ENCODE measurements at regions not wholly inside any gene's neighbourhood (a gene's known extent, or its start where the extent isn't known, plus 50 kb on each side); places are given as distances from the start of the nearest gene placed in this dataset.

- Histone ChIP-seq H3K4ac (ENCODE audit: low read depth in 1 of 2, low read length in 2 of 2) (no peak overlapping the region), H2BK5ac (ENCODE audit: low read depth, low read length, poor library complexity, severe bottlenecking) (no peak overlapping the region), H3K9ac (ENCODE audit: low read length) (no peak overlapping the region), H2AFZ (ENCODE audit: low read depth, low read length) (no peak overlapping the region), H3K14ac (ENCODE audit: low read length in 2 of 2) (no peak overlapping the region), H3K27me3 (ENCODE audit: control insufficient read depth in 1 of 2, insufficient read depth in 1 of 2, low read length in 2 of 2) (no peaks in the 10 kb centered on the region), H3K4me3 (ENCODE audit: insufficient read depth in 1 of 2, low read depth in 1 of 2, low read length in 2 of 2) (no peak overlapping the region), H3K18ac (ENCODE audit: low read depth in 1 of 2, low read length in 2 of 2) (peak overlapping the region in 1 of 2 experiments; percentile 59), H2BK120ac (ENCODE audit: low read depth, low read length) (no peak overlapping the region), H3K9me3 (ENCODE audit: control insufficient read depth, low read length) (peaks cover 3% of the 10 kb centered on the region), H3K36me3 (ENCODE audit: control insufficient read depth in 1 of 2, insufficient read depth in 2 of 2, low read depth in 1 of 2, low read length in 2 of 2) (no peaks in the 10 kb centered on the region), H3K4me1 (ENCODE audit: control insufficient read depth, insufficient read depth, low read depth, low read length) (peaks cover 2% of the 10 kb centered on the region), H4K8ac (ENCODE audit: low read length) (no peak overlapping the region), H3K4me2 (ENCODE audit: low read length, poor library complexity, severe bottlenecking) (no peak overlapping the region), H2BK15ac (ENCODE audit: low read depth, poor library complexity, severe bottlenecking) (no peak overlapping the region), H3K23ac (ENCODE audit: low read length in 2 of 2) (no peak overlapping the region), H2BK12ac (ENCODE audit: low read length in 2 of 2) (peak overlapping the region in 1 of 2 experiments; percentile 59), H3K79me1 (replicated peaks; ENCODE audit: low read length, poor library complexity, severe bottlenecking) (no peaks in the 10 kb centered on the region), H4K91ac (ENCODE audit: low read length) (no peak overlapping the region), H2AK5ac (ENCODE audit: low read length, severe bottlenecking) (no peak overlapping the region), H3K27ac (ENCODE audit: low read length, poor library complexity, severe bottlenecking) (no peak overlapping the region)
- DNase-seq = no peak
- 94% methylated on average over 1 of the region's 1 CpG for WGBS
These were observed 103.9 kb upstream of the TAF11L2 start for GRCh38 chr5:17394086-17394485.

- Histone ChIP-seq H2BK120ac (ENCODE audit: low read depth, low read length) (no peak overlapping the region), H2AFZ (ENCODE audit: low read depth, low read length) (no peak overlapping the region), H3K18ac (ENCODE audit: low read depth in 1 of 2, low read length in 2 of 2) (no peak overlapping the region), H4K8ac (ENCODE audit: low read length) (no peak overlapping the region), H3K23ac (ENCODE audit: low read length in 2 of 2) (no peak overlapping the region), H3K14ac (ENCODE audit: low read length in 2 of 2) (no peak overlapping the region), H2BK12ac (ENCODE audit: low read length in 2 of 2) (no peak overlapping the region), H3K27ac (ENCODE audit: low read length, poor library complexity, severe bottlenecking) (no peak overlapping the region), H2AK5ac (ENCODE audit: low read length, severe bottlenecking) (no peak overlapping the region), H3K4me1 (ENCODE audit: control insufficient read depth, insufficient read depth, low read depth, low read length) (peaks cover 2% of the 10 kb centered on the region), H3K27me3 (ENCODE audit: control insufficient read depth in 1 of 2, insufficient read depth in 1 of 2, low read length in 2 of 2) (no peaks in the 10 kb centered on the region), H2BK15ac (ENCODE audit: low read depth, poor library complexity, severe bottlenecking) (no peak overlapping the region), H3K36me3 (ENCODE audit: control insufficient read depth in 1 of 2, insufficient read depth in 2 of 2, low read depth in 1 of 2, low read length in 2 of 2) (no peaks in the 10 kb centered on the region), H3K4me3 (ENCODE audit: insufficient read depth in 1 of 2, low read depth in 1 of 2, low read length in 2 of 2) (no peak overlapping the region), H3K4ac (ENCODE audit: low read depth in 1 of 2, low read length in 2 of 2) (no peak overlapping the region), H3K9ac (ENCODE audit: low read length) (no peak overlapping the region), H3K9me3 (ENCODE audit: control insufficient read depth, low read length) (peaks cover 3% of the 10 kb centered on the region), H2BK5ac (ENCODE audit: low read depth, low read length, poor library complexity, severe bottlenecking) (no peak overlapping the region), H4K91ac (ENCODE audit: low read length) (no peak overlapping the region), H3K79me1 (replicated peaks; ENCODE audit: low read length, poor library complexity, severe bottlenecking) (no peaks in the 10 kb centered on the region), H3K4me2 (ENCODE audit: low read length, poor library complexity, severe bottlenecking) (no peak overlapping the region)
- peak; percentile 73 for DNase-seq
- WGBS = 65% methylated on average over 4 of the region's 5 CpGs
These were observed 102.7 kb upstream of the TAF11L2 start for GRCh38 chr5:17395106-17395880.

- Histone ChIP-seq H4K91ac (ENCODE audit: low read length) (no peak overlapping the region), H3K4me3 (ENCODE audit: insufficient read depth in 1 of 2, low read depth in 1 of 2, low read length in 2 of 2) (no peak overlapping the region), H3K4me1 (ENCODE audit: control insufficient read depth, insufficient read depth, low read depth, low read length) (peaks cover 2% of the 10 kb centered on the region), H2BK120ac (ENCODE audit: low read depth, low read length) (no peak overlapping the region), H3K27ac (ENCODE audit: low read length, poor library complexity, severe bottlenecking) (no peak overlapping the region), H3K4me2 (ENCODE audit: low read length, poor library complexity, severe bottlenecking) (no peak overlapping the region), H3K18ac (ENCODE audit: low read depth in 1 of 2, low read length in 2 of 2) (no peak overlapping the region), H2AK5ac (ENCODE audit: low read length, severe bottlenecking) (no peak overlapping the region), H2BK5ac (ENCODE audit: low read depth, low read length, poor library complexity, severe bottlenecking) (no peak overlapping the region), H3K9me3 (ENCODE audit: control insufficient read depth, low read length) (peaks cover 3% of the 10 kb centered on the region), H3K14ac (ENCODE audit: low read length in 2 of 2) (no peak overlapping the region), H2BK15ac (ENCODE audit: low read depth, poor library complexity, severe bottlenecking) (no peak overlapping the region), H4K8ac (ENCODE audit: low read length) (no peak overlapping the region), H2BK12ac (ENCODE audit: low read length in 2 of 2) (no peak overlapping the region), H2AFZ (ENCODE audit: low read depth, low read length) (no peak overlapping the region), H3K36me3 (ENCODE audit: control insufficient read depth in 1 of 2, insufficient read depth in 2 of 2, low read depth in 1 of 2, low read length in 2 of 2) (no peaks in the 10 kb centered on the region), H3K79me1 (replicated peaks; ENCODE audit: low read length, poor library complexity, severe bottlenecking) (no peaks in the 10 kb centered on the region), H3K4ac (ENCODE audit: low read depth in 1 of 2, low read length in 2 of 2) (no peak overlapping the region), H3K23ac (ENCODE audit: low read length in 2 of 2) (no peak overlapping the region), H3K27me3 (ENCODE audit: control insufficient read depth in 1 of 2, insufficient read depth in 1 of 2, low read length in 2 of 2) (no peaks in the 10 kb centered on the region), H3K9ac (ENCODE audit: low read length) (no peak overlapping the region)
- no peak for DNase-seq
- WGBS = 89% methylated on average over 2 of the region's 4 CpGs
These were observed 101.8 kb upstream of the TAF11L2 start for GRCh38 chr5:17396247-17396646.

GRCh38 chr5:17398431-17398830, 99.6 kb upstream of the TAF11L2 start:
- Histone ChIP-seq H3K23ac (ENCODE audit: low read length in 2 of 2) (no peak overlapping the region), H3K9ac (ENCODE audit: low read length) (peak overlapping the region; percentile 31), H3K9me3 (ENCODE audit: control insufficient read depth, low read length) (peaks cover 3% of the 10 kb centered on the region), H3K14ac (ENCODE audit: low read length in 2 of 2) (no peak overlapping the region), H2BK12ac (ENCODE audit: low read length in 2 of 2) (no peak overlapping the region), H2BK5ac (ENCODE audit: low read depth, low read length, poor library complexity, severe bottlenecking) (no peak overlapping the region), H2BK120ac (ENCODE audit: low read depth, low read length) (no peak overlapping the region), H3K27ac (ENCODE audit: low read length, poor library complexity, severe bottlenecking) (peak overlapping the region; percentile 71), H2AK5ac (ENCODE audit: low read length, severe bottlenecking) (no peak overlapping the region), H3K18ac (ENCODE audit: low read depth in 1 of 2, low read length in 2 of 2) (no peak overlapping the region), H3K4me1 (ENCODE audit: control insufficient read depth, insufficient read depth, low read depth, low read length) (peaks cover 2% of the 10 kb centered on the region), H4K8ac (ENCODE audit: low read length) (no peak overlapping the region), H3K4me2 (ENCODE audit: low read length, poor library complexity, severe bottlenecking) (no peak overlapping the region), H4K91ac (ENCODE audit: low read length) (no peak overlapping the region), H3K79me1 (replicated peaks; ENCODE audit: low read length, poor library complexity, severe bottlenecking) (no peaks in the 10 kb centered on the region), H2AFZ (ENCODE audit: low read depth, low read length) (no peak overlapping the region), H2BK15ac (ENCODE audit: low read depth, poor library complexity, severe bottlenecking) (no peak overlapping the region), H3K4ac (ENCODE audit: low read depth in 1 of 2, low read length in 2 of 2) (no peak overlapping the region), H3K4me3 (ENCODE audit: insufficient read depth in 1 of 2, low read depth in 1 of 2, low read length in 2 of 2) (no peak overlapping the region), H3K36me3 (ENCODE audit: control insufficient read depth in 1 of 2, insufficient read depth in 2 of 2, low read depth in 1 of 2, low read length in 2 of 2) (no peaks in the 10 kb centered on the region), H3K27me3 (ENCODE audit: control insufficient read depth in 1 of 2, insufficient read depth in 1 of 2, low read length in 2 of 2) (peaks cover 0 to 9% of the 10 kb centered on the region in 2 experiments)
- DNase-seq = peak; percentile 80
- 2% methylated on average over 3 of the region's 4 CpGs for WGBS

Data from mesenchymal stem cell (in vitro differentiated cells and primary cell).